Tibial artery (tissue), 4 donors: ENCODE measurements at regions not wholly inside any gene's neighbourhood (a gene's known extent, or its start where the extent isn't known, plus 50 kb on each side); places are given as distances from the start of the nearest gene placed in this dataset.

Experiments used
- DNase-seq, 2 donors: peaks; one replicate each; pipeline ENCODE4 v3.0.0-alpha.2; 2019
- H3K27ac ChIP-seq, 2 donors: fragments of 200-600 bp; sonication (generic) in 1 of 2; 1 replicate in 1 of 2; 2 replicates in 1 of 2; pipeline ENCODE4 v1.5.1; 2018 to 2019; ENCODE audit warnings: mild to moderate bottlenecking in 1 of 2
- H3K27me3 ChIP-seq, 2 donors: fragments of 200-600 bp; sonication (generic) in 1 of 2; one replicate each; pipeline versions ENCODE4 v1.5.1 to v1.6.0; 2016 to 2019
- H3K36me3 ChIP-seq, 3 donors: fragments of 200-600 bp; sonication (generic) in 2 of 3; one replicate each; pipeline ENCODE4 v1.5.1; 2016 to 2019; ENCODE audit warnings: mild to moderate bottlenecking in 2 of 3
- H3K4me1 ChIP-seq, 4 donors: fragments of 200-600 bp; sonication (generic) in 2 of 4; 1 replicate in 3 of 4; 2 replicates in 1 of 4; pipeline ENCODE4 v1.5.1; 2016 to 2019
- H3K4me3 ChIP-seq, 2 donors: fragments of 200-600 bp; sonication (generic) in 1 of 2; 1 replicate in 1 of 2; 2 replicates in 1 of 2; pipeline ENCODE4 v1.5.1; 2018 to 2019; ENCODE audit warnings: mild to moderate bottlenecking in 2 of 2
- H3K9me3 ChIP-seq, 3 donors: fragments of 200-600 bp; sonication (generic) in 1 of 3; one replicate each; pipeline ENCODE4 v1.5.1; 2016 to 2019
- intact Hi-C: fragments of 100-400 bp; cut with DNase I; formaldehyde crosslinking; loops from one replicate; pipeline ENCODE4 v1.15.0; 2023; ENCODE audit warnings: low total_unique reads
- TF ChIP-seq, protein P1 (sequence below), 2 experiments: fragments of 200-600 bp in 1 of 2; fragments of 450-650 bp in 1 of 2; IDR thresholded peaks; one replicate each; pipeline ENCODE4 v1.5.1; 2017 to 2019; ENCODE audit warnings: antibody characterized with exemption in 2 of 2, mild to moderate bottlenecking in 1 of 2, moderate library complexity in 1 of 2

DNA sequence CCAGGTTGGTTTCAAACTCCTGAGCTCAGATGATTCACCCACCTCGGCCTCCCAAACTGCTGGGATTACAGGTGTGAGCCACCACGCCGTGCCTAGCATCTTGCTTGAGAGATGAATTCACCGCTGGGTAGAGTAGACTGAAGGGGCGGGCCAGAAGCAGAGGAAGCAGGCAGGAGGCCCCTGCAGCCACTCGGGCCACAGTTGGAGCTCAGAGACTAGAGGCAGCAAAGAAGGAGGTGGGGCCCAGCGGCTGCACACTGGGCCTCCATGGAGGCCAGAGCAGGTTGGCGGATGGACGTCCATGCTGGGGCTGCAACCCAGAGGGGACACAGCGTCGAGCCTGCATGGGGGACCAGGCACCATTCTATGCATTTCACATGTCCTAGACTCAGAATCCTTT lies 88.4 kb upstream of the FGF3 start:
- Histone ChIP-seq H3K36me3 (no peaks in the 10 kb centered on the region), H3K27ac (no peak overlapping the region), H3K4me1 (peaks cover 0 to 29% (median 15%) of the 10 kb centered on the region in 4 donors), H3K4me3 (no peak overlapping the region), H3K27me3 (peaks cover 0 to 18% of the 10 kb centered on the region in 2 donors), H3K9me3 (no peaks in the 10 kb centered on the region)
- TF ChIP-seq, protein P1, sequence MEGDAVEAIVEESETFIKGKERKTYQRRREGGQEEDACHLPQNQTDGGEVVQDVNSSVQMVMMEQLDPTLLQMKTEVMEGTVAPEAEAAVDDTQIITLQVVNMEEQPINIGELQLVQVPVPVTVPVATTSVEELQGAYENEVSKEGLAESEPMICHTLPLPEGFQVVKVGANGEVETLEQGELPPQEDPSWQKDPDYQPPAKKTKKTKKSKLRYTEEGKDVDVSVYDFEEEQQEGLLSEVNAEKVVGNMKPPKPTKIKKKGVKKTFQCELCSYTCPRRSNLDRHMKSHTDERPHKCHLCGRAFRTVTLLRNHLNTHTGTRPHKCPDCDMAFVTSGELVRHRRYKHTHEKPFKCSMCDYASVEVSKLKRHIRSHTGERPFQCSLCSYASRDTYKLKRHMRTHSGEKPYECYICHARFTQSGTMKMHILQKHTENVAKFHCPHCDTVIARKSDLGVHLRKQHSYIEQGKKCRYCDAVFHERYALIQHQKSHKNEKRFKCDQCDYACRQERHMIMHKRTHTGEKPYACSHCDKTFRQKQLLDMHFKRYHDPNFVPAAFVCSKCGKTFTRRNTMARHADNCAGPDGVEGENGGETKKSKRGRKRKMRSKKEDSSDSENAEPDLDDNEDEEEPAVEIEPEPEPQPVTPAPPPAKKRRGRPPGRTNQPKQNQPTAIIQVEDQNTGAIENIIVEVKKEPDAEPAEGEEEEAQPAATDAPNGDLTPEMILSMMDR (IDR thresholded peaks at IDR 0.05) = no peak
- DNase-seq = no peak
- intact Hi-C loops = no loop called here

DNA sequence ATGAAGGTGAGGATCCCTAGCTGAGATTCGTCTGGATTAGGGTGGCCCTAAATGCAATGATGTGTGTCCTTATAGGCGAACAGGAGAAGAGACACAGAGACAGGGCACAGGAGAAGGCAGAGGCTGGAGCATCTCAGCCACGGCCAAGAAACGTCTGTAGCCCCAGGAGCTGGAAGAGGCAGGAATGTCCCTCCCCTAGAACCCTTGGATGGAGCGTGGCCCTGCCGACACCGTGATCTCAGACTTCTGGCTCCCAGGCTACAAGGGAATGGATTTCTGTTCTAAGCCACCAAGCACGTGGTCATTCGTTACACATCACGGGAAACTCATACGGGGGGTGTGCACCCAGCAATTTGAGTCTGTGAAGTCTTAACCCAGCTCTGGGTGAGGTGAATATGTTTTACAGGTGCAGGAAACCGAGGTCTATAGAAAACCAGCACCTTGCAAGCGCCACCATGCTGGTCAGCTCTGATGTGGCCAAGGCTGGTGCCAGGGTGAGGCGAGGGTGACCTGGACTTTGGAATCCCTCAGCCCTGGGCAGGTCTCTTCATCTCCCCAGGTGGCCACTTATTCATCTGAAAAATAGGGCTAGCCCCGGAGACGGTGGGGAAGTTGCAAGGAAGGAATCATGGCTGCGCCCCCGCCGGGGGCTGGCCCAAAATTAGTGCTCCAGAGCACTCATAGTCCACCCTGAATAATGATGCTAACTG lies 89.5 kb upstream of the FGF3 start:
- TF ChIP-seq, protein P1 (IDR thresholded peaks at IDR 0.05) = no peak
- Histone ChIP-seq H3K27ac (no peak overlapping the region), H3K4me1 (peaks cover 0 to 34% (median 15%) of the 10 kb centered on the region in 4 donors), H3K9me3 (no peaks in the 10 kb centered on the region), H3K27me3 (peaks cover 0 to 18% of the 10 kb centered on the region in 2 donors), H3K4me3 (no peak overlapping the region), H3K36me3 (no peaks in the 10 kb centered on the region)
- intact Hi-C loops = no loop called here
- DNase-seq = no peak

DNA sequence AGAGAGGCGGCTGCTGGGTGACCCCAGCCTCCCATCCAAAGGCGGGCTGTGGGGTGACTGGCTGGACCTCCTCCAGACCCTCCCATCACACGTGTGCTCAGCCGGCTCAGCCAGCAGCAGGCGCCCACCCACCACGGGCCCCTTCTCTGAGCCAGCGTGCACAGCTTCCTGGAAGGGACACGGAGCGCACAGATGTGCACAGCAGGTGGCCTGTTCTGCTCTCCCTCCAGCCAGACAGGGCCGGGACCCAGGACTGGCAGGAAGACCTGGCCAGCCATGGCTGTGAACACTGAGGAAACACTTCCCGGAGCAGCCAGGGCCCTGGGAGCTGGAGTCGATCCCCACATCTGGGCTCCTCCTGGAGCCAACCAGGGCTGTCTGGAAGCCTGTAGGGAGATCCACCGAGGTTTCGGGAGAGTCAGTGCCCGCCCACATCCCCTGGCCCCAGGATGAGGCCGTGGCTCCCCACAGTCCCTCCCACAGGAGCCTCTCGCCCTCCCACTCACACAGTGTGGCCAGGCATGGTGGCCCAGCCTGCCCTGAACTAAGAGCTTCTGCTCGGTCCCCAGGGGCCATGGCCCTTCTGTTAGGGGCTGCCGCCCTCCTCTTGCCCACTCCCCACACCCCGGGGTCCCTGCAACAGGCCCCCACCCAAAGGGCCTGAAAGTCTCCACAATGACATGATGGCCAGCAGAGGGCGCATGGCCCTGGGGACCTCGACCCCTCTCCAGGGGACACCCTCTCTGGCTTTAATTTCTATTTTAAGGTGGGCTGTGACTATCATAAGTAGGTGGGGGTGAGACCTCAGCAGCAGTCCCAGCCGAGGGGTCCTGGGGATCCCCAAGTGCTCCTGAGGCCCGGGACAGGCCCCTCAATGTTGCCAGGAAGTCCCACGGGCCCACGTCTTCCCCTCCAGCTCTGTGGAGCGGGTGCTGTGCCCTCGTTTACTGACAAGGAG lies 90.6 kb upstream of the FGF3 start:
- no peaks in the 10 kb centered on the region for H3K9me3 ChIP-seq
- no peak for DNase-seq
- TF ChIP-seq, protein P1 (IDR thresholded peaks at IDR 0.05) = peak; percentile 44 to 60
- H3K36me3 ChIP-seq = no peaks in the 10 kb centered on the region
- no peak overlapping the region for H3K4me3 ChIP-seq
- peaks cover 0 to 46% (median 22%) of the 10 kb centered on the region in 4 donors for H3K4me1 ChIP-seq
- intact Hi-C loops = loop anchor here (2.0 kb wide), 1 partner anchor 281 kb away; no protein-coding TSS in a partner anchor
- H3K27me3 ChIP-seq = peaks cover 0 to 18% of the 10 kb centered on the region in 2 donors
- no peak overlapping the region for H3K27ac ChIP-seq

DNA sequence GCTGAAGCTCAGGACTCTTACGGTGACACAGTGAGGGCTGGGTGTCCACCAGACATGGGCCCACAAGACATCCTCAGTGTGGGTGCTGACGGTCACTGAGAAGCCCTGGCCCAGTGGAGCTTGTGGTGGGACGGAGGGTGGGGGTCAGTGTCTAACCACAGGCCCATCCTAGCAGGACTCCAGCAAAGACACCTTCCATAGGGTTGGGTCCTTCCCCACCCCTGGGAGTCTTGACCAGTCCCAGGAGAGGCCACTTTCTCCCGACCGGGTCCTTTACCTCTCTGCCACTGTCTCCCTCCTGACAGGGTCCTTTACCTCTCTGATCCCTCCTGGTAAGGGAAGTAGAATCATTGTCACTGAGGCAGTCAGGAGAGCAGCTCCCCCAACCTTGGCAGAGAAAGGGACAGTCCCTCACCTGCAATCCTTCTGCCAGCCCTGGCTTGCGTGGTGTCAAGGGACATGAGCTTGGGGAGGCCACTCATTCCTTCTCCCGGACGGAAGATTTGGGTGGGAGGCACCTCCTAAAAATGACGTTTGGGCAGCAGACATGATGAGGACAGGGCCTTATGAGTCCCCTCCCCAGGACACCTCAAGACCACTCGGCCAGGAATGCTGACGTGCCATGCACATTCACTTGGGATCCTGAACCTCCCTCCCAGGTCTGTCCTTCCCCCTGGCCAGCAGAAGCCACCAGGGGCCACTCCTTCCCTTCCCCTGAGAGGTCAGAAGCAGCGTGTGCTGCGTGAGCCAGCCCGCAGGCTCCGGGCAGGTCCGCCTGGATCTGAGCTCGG lies 91.5 kb upstream of the FGF3 start:
- TF ChIP-seq, protein P1 (IDR thresholded peaks at IDR 0.05) = no peak
- H3K4me1 ChIP-seq = peaks cover 0 to 55% (median 30%) of the 10 kb centered on the region in 4 donors
- peak in 1 of 2 donors; percentile 0 for DNase-seq
- H3K4me3 ChIP-seq = no peak overlapping the region
- H3K36me3 ChIP-seq = no peaks in the 10 kb centered on the region
- no peak overlapping the region for H3K27ac ChIP-seq
- H3K27me3 ChIP-seq = peaks cover 0 to 12% of the 10 kb centered on the region in 2 donors
- H3K9me3 ChIP-seq = no peaks in the 10 kb centered on the region
- intact Hi-C loops = loop anchor here (2.0 kb wide), 1 partner anchor 280 kb away; no protein-coding TSS in a partner anchor
